SJSA1 (cell line): ENCODE measurements at regions not wholly inside any gene's neighbourhood (a gene's known extent, or its start where the extent isn't known, plus 50 kb on each side); places are given as distances from the start of the nearest gene placed in this dataset.

Experiments
- DNase-seq, 2 experiments: peaks; one replicate each; pipeline ENCODE4 v3.0.0-alpha.2; 2015 to 2020; ENCODE audit warnings: low spot score in 2 of 2, low read depth in 1 of 2
- H3K27ac ChIP-seq: fragments of 250-450 bp; sonication (Bioruptor Pico); 2 replicates; pipeline ENCODE4 v1.5.1; 2020; ENCODE audit warnings: mild to moderate bottlenecking, moderate library complexity
- H3K27me3 ChIP-seq: fragments of 250-450 bp; sonication (Bioruptor Pico); replicated peaks from 2 replicates; pipeline ENCODE4 v1.5.1; 2020; ENCODE audit warnings: mild to moderate bottlenecking, moderate library complexity
- H3K36me3 ChIP-seq: fragments of 250-450 bp; sonication (Bioruptor Pico); 2 replicates; pipeline ENCODE4 v1.5.1; 2020; ENCODE audit warnings: mild to moderate bottlenecking
- H3K4me1 ChIP-seq: fragments of 250-450 bp; sonication (Bioruptor Pico); replicated peaks from 2 replicates; pipeline ENCODE4 v1.6.1; 2021; ENCODE audit warnings: mild to moderate bottlenecking
- H3K4me3 ChIP-seq: fragments of 250-450 bp; sonication (Bioruptor Pico); 2 replicates; pipeline ENCODE4 v1.5.1; 2020; ENCODE audit warnings: mild to moderate bottlenecking
- H3K9me3 ChIP-seq: fragments of 250-450 bp; sonication (Bioruptor Pico); replicated peaks from 2 replicates; pipeline ENCODE4 v1.5.1; 2020; ENCODE audit warnings: mild to moderate bottlenecking

DNA sequence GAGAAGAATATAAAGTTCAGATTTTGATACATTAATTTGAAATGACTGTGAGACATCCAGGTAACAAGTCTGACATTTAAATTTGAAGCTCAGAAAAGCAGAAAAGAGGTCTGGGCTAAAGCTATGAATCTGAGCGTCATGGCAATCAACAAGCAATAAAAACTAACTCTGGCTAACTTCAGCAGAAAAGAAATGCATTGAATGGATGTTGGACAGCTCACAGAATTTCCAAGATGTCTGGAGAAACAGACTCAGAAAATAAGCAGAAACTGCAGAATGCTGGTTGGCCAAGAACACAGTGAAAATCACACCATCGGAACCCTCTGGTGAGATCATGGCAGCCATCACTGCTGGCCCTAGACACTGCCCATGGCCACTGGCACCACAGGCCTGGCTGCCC, 366.6 kb downstream of the METTL4 start:
- Histone ChIP-seq H3K27me3 (no peaks in the 10 kb centered on the region), H3K27ac (no peak overlapping the region), H3K36me3 (no peaks in the 10 kb centered on the region), H3K4me3 (no peak overlapping the region), H3K4me1 (no peaks in the 10 kb centered on the region), H3K9me3 (no peaks in the 10 kb centered on the region)
- DNase-seq = no peak

DNA sequence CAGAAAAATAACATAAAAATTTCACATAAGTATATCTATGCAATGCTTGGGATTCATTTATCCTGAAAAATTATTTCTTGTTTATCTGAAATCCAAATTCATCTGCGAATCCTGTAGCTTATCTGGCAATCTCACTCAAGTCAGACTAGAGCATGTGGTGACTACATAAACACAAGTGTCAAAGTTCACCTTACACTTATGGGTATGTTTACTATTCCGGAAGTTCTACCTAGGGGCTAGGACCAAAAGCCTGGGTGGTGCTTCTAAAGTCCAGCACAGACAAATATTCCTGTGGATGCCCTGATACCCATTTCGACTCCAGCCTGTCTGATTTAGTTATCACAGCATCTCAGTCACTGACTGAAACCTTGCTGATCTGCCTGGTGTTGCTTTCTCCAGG, 364.0 kb downstream of the METTL4 start:
- Histone ChIP-seq H3K4me3 (no peak overlapping the region), H3K9me3 (no peaks in the 10 kb centered on the region), H3K36me3 (no peaks in the 10 kb centered on the region)

GRCh38 chr18:2212598-2213205, 358.6 kb downstream of the METTL4 start:
- Histone ChIP-seq H3K27ac (no peak overlapping the region), H3K9me3 (no peaks in the 10 kb centered on the region), H3K36me3 (no peaks in the 10 kb centered on the region), H3K27me3 (no peaks in the 10 kb centered on the region), H3K4me3 (no peak overlapping the region), H3K4me1 (no peaks in the 10 kb centered on the region)
- no peak for DNase-seq

More for the DNA sequence above, 364.0 kb downstream of the METTL4 start:
- Histone ChIP-seq H3K27me3 (no peaks in the 10 kb centered on the region), H3K4me1 (no peaks in the 10 kb centered on the region), H3K27ac (no peak overlapping the region)
- no peak for DNase-seq

DNA sequence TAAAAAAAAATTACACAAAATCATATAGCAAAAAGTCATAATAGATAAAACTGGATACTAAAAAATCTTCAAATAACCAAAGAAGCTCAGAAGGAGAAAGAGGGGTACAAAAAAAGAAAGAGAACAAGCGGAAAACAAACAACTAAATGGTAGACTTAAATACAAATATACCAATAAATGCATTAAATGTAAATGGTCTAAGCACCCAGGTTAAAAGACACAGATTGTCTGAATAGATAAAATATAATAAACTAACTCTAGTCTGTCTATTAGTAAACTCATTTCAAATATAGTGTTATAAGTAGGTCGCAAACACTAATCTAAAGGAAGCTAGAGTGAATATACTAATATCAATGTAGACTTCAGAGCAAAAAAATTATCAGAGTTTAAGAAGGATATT, 357.4 kb downstream of the METTL4 start:
- Histone ChIP-seq H3K36me3 (no peaks in the 10 kb centered on the region), H3K27ac (no peak overlapping the region), H3K27me3 (no peaks in the 10 kb centered on the region), H3K4me3 (no peak overlapping the region), H3K9me3 (no peaks in the 10 kb centered on the region), H3K4me1 (0 out of 2 replicates have a peak, but pooled peaks cover 4% of the 10 kb centered on the region)
- DNase-seq = no peak

- Histone ChIP-seq H3K9me3 (no peaks in the 10 kb centered on the region), H3K4me3 (no peak overlapping the region), H3K27ac (no peak overlapping the region), H3K27me3 (no peaks in the 10 kb centered on the region), H3K36me3 (no peaks in the 10 kb centered on the region), H3K4me1 (0 out of 2 replicates have a peak, but pooled peaks cover 4% of the 10 kb centered on the region)
- no peak for DNase-seq
Measured at GRCh38 chr18:2217356-2217755, 353.9 kb downstream of the METTL4 start.

GRCh38 chr18:2218101-2218500, 353.2 kb downstream of the METTL4 start:
- Histone ChIP-seq H3K4me3 (no peak overlapping the region), H3K9me3 (no peaks in the 10 kb centered on the region), H3K36me3 (no peaks in the 10 kb centered on the region), H3K4me1 (0 out of 2 replicates have a peak, but pooled peaks cover 4% of the 10 kb centered on the region), H3K27me3 (no peaks in the 10 kb centered on the region), H3K27ac (no peak overlapping the region)
- DNase-seq = no peak

DNA sequence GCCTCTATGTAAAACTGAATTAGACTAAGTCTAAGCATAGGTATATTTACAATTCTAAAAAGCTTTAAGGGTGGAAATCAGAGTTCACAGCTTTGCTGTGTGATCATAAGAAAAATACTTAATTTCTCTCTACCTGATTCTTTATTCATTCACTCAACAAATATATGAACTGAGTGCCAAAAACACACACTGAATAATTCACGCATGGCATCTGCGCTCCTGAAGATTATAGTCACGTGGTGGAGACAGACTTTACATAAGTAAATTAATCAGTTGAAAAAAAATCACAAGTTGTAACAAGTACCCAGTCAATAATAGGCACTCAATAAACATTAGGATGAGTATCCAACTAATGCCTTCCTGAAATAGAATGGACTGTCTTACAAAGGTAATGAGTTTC, 351.6 kb downstream of the METTL4 start:
- Histone ChIP-seq H3K4me1 (0 out of 2 replicates have a peak, but pooled peaks cover 4% of the 10 kb centered on the region), H3K9me3 (no peaks in the 10 kb centered on the region), H3K36me3 (no peaks in the 10 kb centered on the region), H3K27ac (no peak overlapping the region), H3K27me3 (no peaks in the 10 kb centered on the region), H3K4me3 (no peak overlapping the region)
- DNase-seq = no peak

GRCh38 chr18:2222270-2223185, 348.8 kb downstream of the METTL4 start:
- Histone ChIP-seq H3K4me1 (peaks cover 9% of the 10 kb centered on the region; the same call in 1 of the 2 replicates), H3K4me3 (no peak overlapping the region), H3K27ac (no peak overlapping the region), H3K27me3 (no peaks in the 10 kb centered on the region), H3K36me3 (no peaks in the 10 kb centered on the region), H3K9me3 (no peaks in the 10 kb centered on the region)
- DNase-seq = no peak

DNA sequence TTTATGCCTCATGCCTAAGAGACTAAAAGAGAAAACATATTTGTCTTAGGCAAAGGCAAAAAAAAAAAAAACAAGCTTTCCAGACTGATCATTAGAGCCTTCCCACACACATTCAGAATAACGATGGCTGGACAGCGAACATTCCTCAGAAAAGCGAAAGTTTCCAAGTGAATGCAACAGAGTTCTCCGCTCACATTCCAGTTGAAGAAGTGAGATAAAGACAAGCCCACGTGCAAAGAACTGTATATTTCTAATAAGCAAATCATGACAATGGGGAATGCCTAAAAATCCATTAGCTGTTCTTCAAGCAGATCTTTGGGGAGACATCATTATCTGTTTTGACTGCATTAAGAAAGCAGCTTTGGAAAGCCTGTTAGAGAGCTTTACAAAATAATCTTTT, 347.9 kb downstream of the METTL4 start:
- no peak for DNase-seq
- no peaks in the 10 kb centered on the region for H3K36me3 ChIP-seq
- H3K9me3 ChIP-seq = no peaks in the 10 kb centered on the region
- no peaks in the 10 kb centered on the region for H3K27me3 ChIP-seq
- H3K27ac ChIP-seq = no peak overlapping the region
- H3K4me1 ChIP-seq = peaks cover 6% of the 10 kb centered on the region; the same call in 1 of the 2 replicates
- peak overlapping the region; percentile 27 for H3K4me3 ChIP-seq

- peak in 1 of 2 experiments; percentile 61 for DNase-seq
- Histone ChIP-seq H3K27me3 (no peaks in the 10 kb centered on the region), H3K4me3 (peak overlapping the region; percentile 27), H3K4me1 (peaks cover 5% of the 10 kb centered on the region; the same call in 1 of the 2 replicates), H3K27ac (no peak overlapping the region), H3K9me3 (no peaks in the 10 kb centered on the region), H3K36me3 (no peaks in the 10 kb centered on the region)
Measured at GRCh38 chr18:2223849-2224248, 347.5 kb downstream of the METTL4 start.

DNA sequence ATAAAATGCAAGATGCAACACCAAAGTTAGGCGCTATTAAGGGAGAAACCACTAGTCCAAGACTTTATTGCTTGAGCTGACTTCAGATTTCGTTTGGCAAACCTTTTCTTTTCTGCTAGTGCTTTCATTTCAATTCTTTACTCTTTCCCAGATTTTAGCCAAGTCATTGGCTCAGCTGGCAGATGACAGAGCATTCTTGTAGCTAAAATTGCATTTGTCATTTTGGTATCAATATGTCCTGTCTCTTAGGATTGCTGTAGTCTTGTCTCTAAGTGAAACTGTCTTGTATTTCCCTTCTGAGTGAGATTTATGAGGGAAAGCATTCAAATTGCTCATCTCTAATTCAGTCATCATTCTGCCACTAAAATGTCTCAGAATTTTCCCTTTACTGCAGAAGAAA, 335.1 kb downstream of the METTL4 start:
- Histone ChIP-seq H3K4me1 (peaks cover 22% of the 10 kb centered on the region), H3K36me3 (no peaks in the 10 kb centered on the region), H3K9me3 (no peaks in the 10 kb centered on the region), H3K27me3 (no peaks in the 10 kb centered on the region), H3K4me3 (no peak overlapping the region), H3K27ac (no peak overlapping the region)
- no peak for DNase-seq

DNA sequence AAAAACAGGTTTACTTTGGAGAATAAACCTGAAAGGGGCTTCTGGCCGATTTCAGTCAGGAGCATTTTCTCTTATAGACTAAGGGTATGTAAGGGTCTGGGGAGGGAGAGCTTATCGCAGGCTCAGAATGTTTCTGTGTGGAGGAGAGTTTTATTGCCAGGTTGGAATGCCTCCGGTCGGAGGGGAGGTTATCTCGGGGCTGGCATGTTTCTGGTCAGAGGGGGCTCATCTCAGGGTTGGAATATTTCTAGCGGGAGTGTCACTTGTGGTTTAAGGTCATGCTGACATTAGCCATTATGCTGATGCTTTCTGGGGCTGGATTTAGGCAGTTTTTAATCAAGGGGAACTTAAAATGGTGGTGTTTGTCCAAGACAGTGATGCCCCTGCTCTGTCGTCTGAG, 333.6 kb downstream of the METTL4 start:
- H3K36me3 ChIP-seq = no peaks in the 10 kb centered on the region
- H3K27ac ChIP-seq = no peak overlapping the region
- no peak overlapping the region for H3K4me3 ChIP-seq
- no peaks in the 10 kb centered on the region for H3K27me3 ChIP-seq
- peaks cover 22% of the 10 kb centered on the region for H3K4me1 ChIP-seq
- H3K9me3 ChIP-seq = no peaks in the 10 kb centered on the region
- DNase-seq = no peak

GRCh38 chr18:2240311-2240705, 331.0 kb downstream of the METTL4 start:
- no peaks in the 10 kb centered on the region for H3K9me3 ChIP-seq
- H3K27me3 ChIP-seq = no peaks in the 10 kb centered on the region
- peak overlapping the region; percentile 68 for H3K27ac ChIP-seq
- no peaks in the 10 kb centered on the region for H3K36me3 ChIP-seq
- peaks cover 22% of the 10 kb centered on the region for H3K4me1 ChIP-seq
- H3K4me3 ChIP-seq = no peak overlapping the region
- no peak for DNase-seq

GRCh38 chr18:2244641-2245040, 326.7 kb downstream of the METTL4 start:
- H3K27me3 ChIP-seq = no peaks in the 10 kb centered on the region
- no peak overlapping the region for H3K4me3 ChIP-seq
- no peaks in the 10 kb centered on the region for H3K36me3 ChIP-seq
- peaks cover 11% of the 10 kb centered on the region for H3K4me1 ChIP-seq
- DNase-seq = no peak
- no peak overlapping the region for H3K27ac ChIP-seq
- no peaks in the 10 kb centered on the region for H3K9me3 ChIP-seq
